Occipital lobe (tissue), 1 donor: ENCODE measurements at regions not wholly inside any gene's neighbourhood (a gene's known extent, or its start where the extent isn't known, plus 50 kb on each side); places are given as distances from the start of the nearest gene placed in this dataset.

ENCODE experiments used
- DNase-seq: peaks from one replicate; lab custom pipeline; 2025; lab: John Stamatoyannopoulos, UW

GRCh38 chr7:124338861-124339260 lies 306.0 kb upstream of the TMEM229A start:
- no peak for DNase-seq

GRCh38 chr7:124330731-124331407 lies 298.0 kb upstream of the TMEM229A start:
- DNase-seq: no peak

- no peak for DNase-seq
These were observed 295.9 kb upstream of the TMEM229A start for GRCh38 chr7:124328774-124329173.

- DNase-seq: no peak
These were observed 291.4 kb upstream of the TMEM229A start for GRCh38 chr7:124324262-124324661.

GRCh38 chr7:124323597-124323996 lies 290.7 kb upstream of the TMEM229A start:
- no peak for DNase-seq

GRCh38 chr7:124322561-124322960 lies 289.7 kb upstream of the TMEM229A start:
- DNase-seq: no peak

GRCh38 chr7:124318721-124319450 lies 286.0 kb upstream of the TMEM229A start:
- no peak for DNase-seq

- no peak for DNase-seq
These were observed 278.1 kb upstream of the TMEM229A start for GRCh38 chr7:124310934-124311390.

- DNase-seq: no peak
These were observed 275.5 kb upstream of the TMEM229A start for GRCh38 chr7:124308384-124308783.

GRCh38 chr7:124295289-124295688 lies 262.4 kb upstream of the TMEM229A start:
- DNase-seq: no peak

GRCh38 chr7:124284937-124285336 lies 252.1 kb upstream of the TMEM229A start:
- DNase-seq: no peak

- no peak for DNase-seq
These were observed 243.2 kb upstream of the TMEM229A start for GRCh38 chr7:124276005-124276622.

GRCh38 chr7:124275411-124275810 lies 242.5 kb upstream of the TMEM229A start:
- no peak for DNase-seq

- no peak for DNase-seq
These were observed 236.9 kb upstream of the TMEM229A start for GRCh38 chr7:124269774-124270173.

- no peak for DNase-seq
These were observed 234.3 kb upstream of the TMEM229A start for GRCh38 chr7:124267154-124267553.

- DNase-seq: no peak
These were observed 230.5 kb upstream of the TMEM229A start for GRCh38 chr7:124263232-124263827.

GRCh38 chr7:124261710-124262109 lies 228.8 kb upstream of the TMEM229A start:
- DNase-seq: no peak

GRCh38 chr7:124257638-124258308 lies 224.9 kb upstream of the TMEM229A start:
- DNase-seq: no peak

- no peak for DNase-seq
These were observed 222.3 kb upstream of the TMEM229A start for GRCh38 chr7:124255041-124255655.

GRCh38 chr7:124254396-124254795 lies 221.5 kb upstream of the TMEM229A start:
- DNase-seq: no peak

GRCh38 chr7:124251636-124252035 lies 218.8 kb upstream of the TMEM229A start:
- no peak for DNase-seq
